ENCODE measurements at regions not wholly inside any gene's neighbourhood (a gene's known extent, or its start where the extent isn't known, plus 50 kb on each side); places are given as distances from the start of the nearest gene placed in this dataset.

GRCh38 chr3:102036472-102036871 is 187.2 kb downstream of the NFKBIZ start:
- Histone ChIP-seq H3K4me3 (replicated peaks in 1 of 3; ENCODE audit: insufficient read depth in 1 of 3, low read depth in 1 of 3, low read length in 3 of 3) (no peak overlapping the region), H3K79me2 (ENCODE audit: control insufficient read depth, insufficient read depth, low read length) (no peaks in the 10 kb centered on the region), H3K4me1 (ENCODE audit: control insufficient read depth, extremely low read depth, insufficient read depth, low read length) (no peaks in the 10 kb centered on the region), H3K27ac (ENCODE audit: insufficient read depth, low read depth, low read length) (no peak overlapping the region), H2AFZ (ENCODE audit: low read depth, low read length) (no peak overlapping the region), H3K27me3 (ENCODE audit: control insufficient read depth in 2 of 2, insufficient read depth in 2 of 2, low read length in 2 of 2) (no peaks in the 10 kb centered on the region), H3K4me2 (ENCODE audit: insufficient read depth, low read length) (no peak overlapping the region), H3K9me1 (replicated peaks; ENCODE audit: control insufficient read depth, extremely low read depth, insufficient read depth, low read length) (no peaks in the 10 kb centered on the region), H4K20me1 (replicated peaks; ENCODE audit: control insufficient read depth, extremely low read depth, insufficient read depth, low read length) (no peaks in the 10 kb centered on the region), H3K9ac (replicated peaks; ENCODE audit: extremely low read depth, insufficient read depth, low read length) (no peak overlapping the region), H3K36me3 (ENCODE audit: control insufficient read depth in 2 of 2, extremely low read depth in 1 of 2, insufficient read depth in 2 of 2, low read length in 2 of 2) (no peaks in the 10 kb centered on the region), H3K9me3 (replicated peaks; ENCODE audit: control insufficient read depth, insufficient read depth, low read length) (no peaks in the 10 kb centered on the region)
- ChIA-PET CTCF (interaction anchor here (0.5 to 1.9 kb wide), 2 partner anchors 24 to 31 kb away, joined by 3 to 4 read pairs; no protein-coding TSS in a partner anchor), POLR2A (no interaction called here)
- dilution Hi-C loops (cut with MboI; ENCODE audit: extremely low pct_ligation_motif_present, low sequenced_read_pairs) (no loop called here), intact Hi-C loops (cut with micrococcal nuclease) (no loop called here)
- DNase-seq (ENCODE audit: low read depth, low spot score), result no peak
- TF ChIP-seq CTCF (IDR thresholded peaks at IDR 0.05; ENCODE audit: extremely low read depth in 1 of 2, insufficient read depth in 1 of 2, low read depth in 1 of 2, low read length in 2 of 2), result no peak
- BruUV-seq (replicated peaks), result no TSS peak
- no peak for FAIRE-seq

GRCh38 chr3:102037209-102037608 is 187.9 kb downstream of the NFKBIZ start:
- FAIRE-seq, result no peak
- BruUV-seq (replicated peaks), result no TSS peak

More at GRCh38 chr3:102037209-102037608, 187.9 kb downstream of the NFKBIZ start:
- TF ChIP-seq JUN (IDR thresholded peaks at IDR 0.05; ENCODE audit: borderline replicate concordance, insufficient read depth, insufficient read length, low read depth) (no peak), EZH2 (IDR thresholded peaks at IDR 0.05; ENCODE audit: borderline replicate concordance, low read depth, low read length, severe bottlenecking) (no peak), CTCF (IDR thresholded peaks at IDR 0.05; ENCODE audit: extremely low read depth in 1 of 2, insufficient read depth in 1 of 2, low read depth in 1 of 2, low read length in 2 of 2) (no peak), MYC (IDR thresholded peaks at IDR 0.05; ENCODE audit: low read depth, low read length) (no peak), MAX (IDR thresholded peaks at IDR 0.05; ENCODE audit: insufficient read depth, insufficient read length) (no peak), POLR2A (IDR thresholded peaks at IDR 0.05; ENCODE audit: low read depth, low read length) (no peak), POLR2AphosphoS5 (IDR thresholded peaks at IDR 0.05; ENCODE audit: insufficient read depth, low read depth, low read length) (no peak), FOS (IDR thresholded peaks at IDR 0.05; ENCODE audit: borderline replicate concordance, insufficient read depth, low read length) (no peak), GATA2 (IDR thresholded peaks at IDR 0.05; ENCODE audit: insufficient read depth, insufficient read length, low read depth, low read length) (no peak)
- H3K4me3 ChIP-seq (replicated peaks in 1 of 3; ENCODE audit: insufficient read depth in 1 of 3, low read depth in 1 of 3, low read length in 3 of 3), result no peak overlapping the region
- no peaks in the 10 kb centered on the region for H4K20me1 ChIP-seq (replicated peaks; ENCODE audit: control insufficient read depth, extremely low read depth, insufficient read depth, low read length)
- no peaks in the 10 kb centered on the region for H3K27me3 ChIP-seq (ENCODE audit: control insufficient read depth in 2 of 2, insufficient read depth in 2 of 2, low read length in 2 of 2)
- no peak overlapping the region for H3K27ac ChIP-seq (ENCODE audit: insufficient read depth, low read depth, low read length)
- H3K4me2 ChIP-seq (ENCODE audit: insufficient read depth, low read length), result no peak overlapping the region
- no peak for DNase-seq (ENCODE audit: low read depth, low spot score)
- dilution Hi-C loops (cut with MboI; ENCODE audit: extremely low pct_ligation_motif_present, low sequenced_read_pairs), result no loop called here
- no peaks in the 10 kb centered on the region for H3K79me2 ChIP-seq (ENCODE audit: control insufficient read depth, insufficient read depth, low read length)
- CTCF ChIA-PET, result interaction anchor here (1.9 kb wide), 1 partner anchor 31 kb away, joined by 4 read pairs; no protein-coding TSS in a partner anchor
- H3K9ac ChIP-seq (replicated peaks; ENCODE audit: extremely low read depth, insufficient read depth, low read length), result no peak overlapping the region
- H3K9me3 ChIP-seq (replicated peaks; ENCODE audit: control insufficient read depth, insufficient read depth, low read length), result no peaks in the 10 kb centered on the region
- H3K36me3 ChIP-seq (ENCODE audit: control insufficient read depth in 2 of 2, extremely low read depth in 1 of 2, insufficient read depth in 2 of 2, low read length in 2 of 2), result no peaks in the 10 kb centered on the region
- POLR2A ChIA-PET, result no interaction called here
- no peak overlapping the region for H2AFZ ChIP-seq (ENCODE audit: low read depth, low read length)
- intact Hi-C loops (cut with micrococcal nuclease), result no loop called here
- no peaks in the 10 kb centered on the region for H3K4me1 ChIP-seq (ENCODE audit: control insufficient read depth, extremely low read depth, insufficient read depth, low read length)
- H3K9me1 ChIP-seq (replicated peaks; ENCODE audit: control insufficient read depth, extremely low read depth, insufficient read depth, low read length), result no peaks in the 10 kb centered on the region
